HL-60 (cell line): ENCODE measurements at regions not wholly inside any gene's neighbourhood (a gene's known extent, or its start where the extent isn't known, plus 50 kb on each side); places are given as distances from the start of the nearest gene placed in this dataset.

ENCODE experiments used
- DNase-seq, 2 experiments: peaks; one replicate each; pipeline ENCODE4 v3.0.0-alpha.2; 2010 to 2020; ENCODE audit warnings: low read depth in 1 of 2, low spot score in 1 of 2
- H3K27ac ChIP-seq: fragments of 250-450 bp; sonication (Bioruptor Pico); replicated peaks from 2 replicates; pipeline ENCODE4 v1.5.1; 2020; ENCODE audit warnings: mild to moderate bottlenecking, moderate library complexity
- H3K27me3 ChIP-seq: fragments of 250-450 bp; sonication (Bioruptor Pico); 2 replicates; pipeline ENCODE4 v1.5.1; 2021; ENCODE audit warnings: mild to moderate bottlenecking, moderate library complexity; ENCODE audit not compliant: insufficient read depth, poor library complexity, severe bottlenecking
- H3K4me3 ChIP-seq: replicated peaks from 2 replicates; pipeline ENCODE4 v1.5.1; 2011; ENCODE audit warnings: mild to moderate bottlenecking, control low read depth, low read length; ENCODE audit not compliant: insufficient read depth
- CTCF ChIP-seq: IDR thresholded peaks from one replicate; pipeline ENCODE4 v1.5.1; 2011; ENCODE audit warnings: low read length, control low read depth, inconsistent platforms; ENCODE audit not compliant: insufficient read depth
- GABPA ChIP-seq: IDR thresholded peaks from 2 replicates; pipeline ENCODE4 v1.6.1; 2012; ENCODE audit warnings: low read depth
- POLR2AphosphoS5 ChIP-seq: IDR thresholded peaks from 2 replicates; pipeline ENCODE4 v1.6.1; 2012; ENCODE audit warnings: low read depth
- REST ChIP-seq: IDR thresholded peaks from 2 replicates; pipeline ENCODE4 v1.6.1; 2012; ENCODE audit warnings: low read depth; ENCODE audit not compliant: insufficient replicate concordance
- SPI1 ChIP-seq: IDR thresholded peaks from 2 replicates; pipeline ENCODE4 v1.6.1; 2012; ENCODE audit warnings: low read depth, mild to moderate bottlenecking, borderline replicate concordance

GRCh38 chr5:163661360-163661759, 155.9 kb downstream of the MAT2B start:
- Histone ChIP-seq H3K4me3 (no peak overlapping the region), H3K27ac (no peak overlapping the region), H3K27me3 (no peaks in the 10 kb centered on the region)
- TF ChIP-seq GABPA, result no peak
- TF ChIP-seq REST, result no peak
- no peak for TF ChIP-seq POLR2AphosphoS5
- TF ChIP-seq SPI1, result no peak
- no peak for TF ChIP-seq CTCF
- no peak for DNase-seq

GRCh38 chr5:163670036-163670435, 164.6 kb downstream of the MAT2B start:
- Histone ChIP-seq H3K27ac (no peak overlapping the region), H3K27me3 (no peaks in the 10 kb centered on the region), H3K4me3 (no peak overlapping the region)
- TF ChIP-seq SPI1, result no peak
- TF ChIP-seq REST, result no peak
- TF ChIP-seq POLR2AphosphoS5, result no peak
- TF ChIP-seq CTCF, result no peak
- no peak for TF ChIP-seq GABPA
- no peak for DNase-seq

GRCh38 chr5:163677092-163677491, 171.7 kb downstream of the MAT2B start:
- DNase-seq, result no peak
- TF ChIP-seq CTCF, result no peak
- no peaks in the 10 kb centered on the region for H3K27me3 ChIP-seq
- H3K27ac ChIP-seq, result no peak overlapping the region
- H3K4me3 ChIP-seq, result no peak overlapping the region

GRCh38 chr5:163682234-163682633, 176.8 kb downstream of the MAT2B start:
- Histone ChIP-seq H3K27me3 (no peaks in the 10 kb centered on the region), H3K27ac (no peak overlapping the region), H3K4me3 (no peak overlapping the region)
- DNase-seq, result no peak
- TF ChIP-seq CTCF, result no peak
- TF ChIP-seq POLR2AphosphoS5, result no peak
- TF ChIP-seq SPI1, result no peak
- no peak for TF ChIP-seq REST
- TF ChIP-seq GABPA, result no peak
